SK-N-SH treated with all-trans-retinoic acid at 6 μM for 48 hours (cell line): ENCODE measurements at regions not wholly inside any gene's neighbourhood (a gene's known extent, or its start where the extent isn't known, plus 50 kb on each side); places are given as distances from the start of the nearest gene placed in this dataset.

Experiments
- ISL1 ChIP-seq: fragments of 250-450 bp; sonication (Bioruptor Pico); IDR thresholded peaks from 2 replicates; pipeline ENCODE4 v2.1.2; 2022; ENCODE audit warnings: mild to moderate bottlenecking, moderate library complexity
- PATZ1 ChIP-seq: fragments of 250-450 bp; sonication (Bioruptor Pico); IDR thresholded peaks from 2 replicates; pipeline ENCODE4 v1.8.0; 2020; ENCODE audit warnings: mild to moderate bottlenecking, moderate library complexity, borderline replicate concordance
- RARB ChIP-seq: fragments of 250-450 bp; sonication (Bioruptor Pico); IDR thresholded peaks from 2 replicates; pipeline ENCODE4 v1.8.0; 2021; ENCODE audit warnings: mild to moderate bottlenecking, moderate library complexity

GRCh38 chr15:37678124-37678523 is 256.3 kb upstream of the TMCO5A start:
- TF ChIP-seq PATZ1 (CRISPR knock-in tag): no peak
- no peak for TF ChIP-seq ISL1 (CRISPR knock-in tag)
- TF ChIP-seq RARB (CRISPR knock-in tag): no peak
